Spinal cord (tissue), 9 donors: ENCODE measurements at regions not wholly inside any gene's neighbourhood (a gene's known extent, or its start where the extent isn't known, plus 50 kb on each side); places are given as distances from the start of the nearest gene placed in this dataset.

Experiments
- DNase-seq, 6 donors: peaks; one replicate each; pipeline versions ENCODE4 v3.0.0 to v3.0.0-alpha.2; 2013 to 2015; ENCODE audit warnings: low spot score in 6 of 6, low read depth in 4 of 6
- H3K27ac ChIP-seq: one replicate; pipeline ENCODE4 v1.5.1; 2013; ENCODE audit warnings: low read depth, low read length, control low read depth
- H3K27me3 ChIP-seq: one replicate; pipeline ENCODE4 v1.6.1; 2013; ENCODE audit warnings: low read length; ENCODE audit not compliant: control insufficient read depth, insufficient read depth
- H3K36me3 ChIP-seq: one replicate; pipeline ENCODE4 v1.6.1; 2013; ENCODE audit warnings: low read length; ENCODE audit not compliant: control insufficient read depth, insufficient read depth
- H3K4me1 ChIP-seq: one replicate; pipeline ENCODE4 v1.6.1; 2013; ENCODE audit warnings: low read length; ENCODE audit not compliant: control insufficient read depth, insufficient read depth
- H3K4me3 ChIP-seq: one replicate; pipeline ENCODE4 v1.5.1; 2013; ENCODE audit warnings: low read depth, low read length, control low read depth
- H3K9me3 ChIP-seq: one replicate; pipeline ENCODE4 v1.6.1; 2013; ENCODE audit warnings: low read length; ENCODE audit not compliant: control insufficient read depth, insufficient read depth
- WGBS: methylation state at CpG from one replicate; pipeline ENCODE4 v1.1.5; 2013; ENCODE audit warnings: missing lambda C conversion rate; ENCODE audit not compliant: insufficient coverage; 5-methylcytosine and 5-hydroxymethylcytosine counted together
- donor health status: healthy.

- H3K27me3 ChIP-seq: no peaks in the 10 kb centered on the region
- no peaks in the 10 kb centered on the region for H3K36me3 ChIP-seq
- peaks cover 6% of the 10 kb centered on the region for H3K4me1 ChIP-seq
- no peak overlapping the region for H3K4me3 ChIP-seq
- H3K9me3 ChIP-seq: no peaks in the 10 kb centered on the region
- 83% methylated on average over 11 of the region's 13 CpGs for WGBS
- H3K27ac ChIP-seq: no peak overlapping the region
- DNase-seq: no peak
Observed at GRCh38 chr18:77651441-77651840, 401.8 kb downstream of the GALR1 start.

DNA sequence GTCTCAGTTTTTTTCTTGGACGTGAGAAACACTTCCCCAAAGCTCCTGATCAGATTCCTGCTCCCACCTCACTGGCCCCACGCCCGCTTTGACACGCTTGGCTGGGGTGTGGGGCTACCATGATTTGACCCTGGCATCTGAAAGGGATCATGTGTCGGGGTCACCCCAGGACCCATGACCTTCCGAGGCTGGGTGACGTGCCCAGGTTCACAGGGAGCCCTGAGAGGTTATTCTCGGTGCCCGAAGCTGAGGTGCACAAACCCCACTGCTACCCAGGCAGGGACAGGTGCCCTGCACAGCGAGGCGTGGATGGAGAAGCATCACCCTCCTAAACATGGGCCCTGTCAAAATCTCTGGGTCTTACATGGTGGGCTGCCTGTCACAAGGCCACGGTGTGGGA is 404.1 kb downstream of the GALR1 start:
- 96% methylated on average over 12 of the region's 12 CpGs for WGBS
- Histone ChIP-seq H3K27me3 (no peaks in the 10 kb centered on the region), H3K4me3 (no peak overlapping the region)

GRCh38 chr18:77654302-77654701 is 404.7 kb downstream of the GALR1 start:
- H3K4me1 ChIP-seq: peaks cover 6% of the 10 kb centered on the region
- WGBS: 58% methylated on average over 2 of the region's 5 CpGs
- no peak overlapping the region for H3K27ac ChIP-seq
- no peak for DNase-seq
- no peaks in the 10 kb centered on the region for H3K36me3 ChIP-seq
- H3K27me3 ChIP-seq: no peaks in the 10 kb centered on the region
- H3K9me3 ChIP-seq: no peaks in the 10 kb centered on the region
- no peak overlapping the region for H3K4me3 ChIP-seq

More for the DNA sequence above, 404.1 kb downstream of the GALR1 start:
- H3K27ac ChIP-seq: no peak overlapping the region
- DNase-seq: no peak
- H3K9me3 ChIP-seq: no peaks in the 10 kb centered on the region
- no peaks in the 10 kb centered on the region for H3K36me3 ChIP-seq
- H3K4me1 ChIP-seq: peaks cover 6% of the 10 kb centered on the region

GRCh38 chr18:77657651-77658298 is 408.1 kb downstream of the GALR1 start:
- Histone ChIP-seq H3K4me3 (no peak overlapping the region), H3K4me1 (no peaks in the 10 kb centered on the region), H3K27me3 (no peaks in the 10 kb centered on the region), H3K9me3 (no peaks in the 10 kb centered on the region), H3K36me3 (no peaks in the 10 kb centered on the region), H3K27ac (no peak overlapping the region)
- DNase-seq: no peak
- WGBS: 90% methylated on average over 26 of the region's 31 CpGs

GRCh38 chr18:77658299-77658662 is 408.6 kb downstream of the GALR1 start:
- no peak overlapping the region for H3K4me3 ChIP-seq
- no peak for DNase-seq
- H3K9me3 ChIP-seq: no peaks in the 10 kb centered on the region
- 84% methylated on average over 5 of the region's 7 CpGs for WGBS
- no peak overlapping the region for H3K27ac ChIP-seq
- no peaks in the 10 kb centered on the region for H3K4me1 ChIP-seq
- H3K36me3 ChIP-seq: no peaks in the 10 kb centered on the region
- H3K27me3 ChIP-seq: no peaks in the 10 kb centered on the region

DNA sequence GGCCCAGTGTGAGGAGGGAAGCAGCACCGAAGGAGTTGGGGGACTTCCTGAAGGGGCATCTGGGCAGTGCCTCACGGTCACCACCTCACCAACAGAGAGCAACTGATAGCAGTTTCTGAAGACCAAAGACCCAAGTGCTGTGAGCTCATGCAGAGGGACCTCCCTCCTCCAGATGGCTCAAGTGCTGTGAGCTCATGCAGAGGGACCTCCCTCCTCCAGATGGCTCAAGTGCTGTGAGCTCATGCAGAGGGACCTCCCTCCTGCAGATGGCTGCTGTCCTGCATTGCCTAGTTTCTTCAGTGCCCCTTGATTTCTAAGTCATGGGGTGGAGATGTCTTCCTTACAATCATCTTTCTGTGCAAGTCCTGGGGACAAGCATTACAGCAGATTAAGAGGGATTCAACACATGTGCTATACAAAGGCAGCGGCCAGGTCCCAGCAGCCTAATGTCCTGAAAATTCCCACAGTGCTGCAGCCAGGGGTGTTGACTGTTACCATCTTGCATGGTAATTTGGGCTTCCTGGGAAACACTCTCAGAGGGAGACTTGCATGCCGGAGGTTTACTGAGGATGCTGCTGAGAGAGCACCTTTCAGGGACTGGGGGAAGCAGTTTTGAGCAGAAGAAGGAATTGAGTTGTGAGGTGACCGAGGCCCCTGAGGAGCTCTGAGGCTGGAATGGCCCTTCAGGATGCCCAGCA is 409.3 kb downstream of the GALR1 start:
- no peaks in the 10 kb centered on the region for H3K9me3 ChIP-seq
- H3K27ac ChIP-seq: no peak overlapping the region
- no peaks in the 10 kb centered on the region for H3K27me3 ChIP-seq
- H3K4me3 ChIP-seq: no peak overlapping the region
- H3K4me1 ChIP-seq: no peaks in the 10 kb centered on the region
- H3K36me3 ChIP-seq: no peaks in the 10 kb centered on the region
- WGBS: 55% methylated on average over 5 of the region's 5 CpGs
- no peak for DNase-seq

DNA sequence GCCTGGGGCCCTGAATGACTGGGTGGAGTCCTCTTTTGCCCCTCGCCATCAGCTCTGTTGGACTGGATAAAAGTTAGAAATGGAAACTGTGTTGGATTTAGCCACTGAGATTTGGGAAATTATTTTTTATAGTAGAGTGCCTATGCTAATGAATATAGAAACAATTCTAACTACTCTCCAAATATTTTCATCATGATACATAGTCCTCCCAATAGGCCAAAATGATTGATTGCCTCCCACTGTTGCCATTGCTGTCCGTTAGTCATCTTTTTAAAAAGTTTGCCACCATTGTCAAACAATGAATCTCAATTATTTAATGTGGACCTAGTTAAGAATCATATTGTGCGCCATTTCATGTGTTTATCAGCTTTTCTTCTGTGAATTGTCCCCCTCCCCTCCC is 417.0 kb downstream of the GALR1 start:
- no peaks in the 10 kb centered on the region for H3K9me3 ChIP-seq
- no peak overlapping the region for H3K4me3 ChIP-seq
- peaks cover 4% of the 10 kb centered on the region for H3K4me1 ChIP-seq
- no peak overlapping the region for H3K27ac ChIP-seq
- WGBS: 80% methylated on average over 1 of the region's 3 CpGs
- DNase-seq: no peak
- no peaks in the 10 kb centered on the region for H3K36me3 ChIP-seq
- H3K27me3 ChIP-seq: no peaks in the 10 kb centered on the region

GRCh38 chr18:77668219-77668618 is 418.6 kb downstream of the GALR1 start:
- Histone ChIP-seq H3K36me3 (no peaks in the 10 kb centered on the region), H3K27ac (no peak overlapping the region), H3K9me3 (no peaks in the 10 kb centered on the region), H3K4me3 (no peak overlapping the region), H3K27me3 (no peaks in the 10 kb centered on the region), H3K4me1 (peaks cover 10% of the 10 kb centered on the region)
- WGBS: 90% methylated on average over 26 of the region's 26 CpGs
- no peak for DNase-seq

- 82% methylated on average over 4 of the region's 4 CpGs for WGBS
- no peak overlapping the region for H3K4me3 ChIP-seq
- no peaks in the 10 kb centered on the region for H3K27me3 ChIP-seq
- no peaks in the 10 kb centered on the region for H3K36me3 ChIP-seq
- H3K9me3 ChIP-seq: no peaks in the 10 kb centered on the region
- H3K4me1 ChIP-seq: peaks cover 10% of the 10 kb centered on the region
- H3K27ac ChIP-seq: no peak overlapping the region
- DNase-seq: peak in 1 of 6 donors; percentile 62
Observed at GRCh38 chr18:77669331-77669730, 419.7 kb downstream of the GALR1 start.
